A673 (cell line): ENCODE measurements at regions not wholly inside any gene's neighbourhood (a gene's known extent, or its start where the extent isn't known, plus 50 kb on each side); places are given as distances from the start of the nearest gene placed in this dataset.
A peak's percentile ranks its signal among the peaks of the same experiment; 100 is the strongest.

Experiments
- BruUV-seq: library from RNA; stranded (reverse); fragments of 400-500 nt; replicated peaks from 2 replicates; lab custom pipeline; 2021; lab: Mats Ljungman, UMichigan
- CTCF ChIA-PET: fragments of 300-600 bp; sonication (Branson Sonifier 250); formaldehyde crosslinking; loops from one replicate; lab custom pipeline; 2022; ENCODE audit warnings: antibody characterized with exemption; lab: Charles Lee
- POLR2A ChIA-PET: fragments of 300-600 bp; sonication (Branson Sonifier 250); formaldehyde crosslinking; loops from one replicate; lab custom pipeline; 2022; ENCODE audit warnings: antibody characterized with exemption; ENCODE audit not compliant: low non-redundant PET; lab: Charles Lee
- DNase-seq: peaks from one replicate; pipeline ENCODE4 v3.0.0-alpha.2; 2015; ENCODE audit warnings: low spot score
- H3K27ac ChIP-seq: fragments of 200-600 bp; sonication (generic); 2 replicates; pipeline ENCODE4 v1.5.1; 2016; ENCODE audit warnings: mixed run types, low read depth, mild to moderate bottlenecking, mixed read lengths, antibody characterized with exemption, low read length; ENCODE audit not compliant: poor library complexity, severe bottlenecking
- H3K27me3 ChIP-seq: fragments of 200-600 bp; sonication (generic); replicated peaks from 2 replicates; pipeline ENCODE4 v1.6.1; 2017; ENCODE audit warnings: mixed run types, low read depth, mild to moderate bottlenecking, mixed read lengths, antibody characterized with exemption, low read length; ENCODE audit not compliant: insufficient read depth, poor library complexity
- H3K36me3 ChIP-seq: fragments of 200-600 bp; sonication (generic); 2 replicates; pipeline ENCODE4 v1.6.1; 2016; ENCODE audit warnings: mixed run types, mild to moderate bottlenecking, mixed read lengths, antibody characterized with exemption, low read length; ENCODE audit not compliant: insufficient read depth, poor library complexity, severe bottlenecking
- H3K4me1 ChIP-seq: fragments of 200-600 bp; sonication (generic); 2 replicates; pipeline ENCODE4 v1.6.1; 2017; ENCODE audit warnings: mixed run types, mild to moderate bottlenecking, mixed read lengths, antibody characterized with exemption, low read length; ENCODE audit not compliant: insufficient read depth, poor library complexity, severe bottlenecking
- H3K4me3 ChIP-seq: fragments of 200-600 bp; sonication (generic); 2 replicates; pipeline ENCODE4 v1.5.1; 2016; ENCODE audit warnings: low read depth, mixed run types, mild to moderate bottlenecking, mixed read lengths, low read length; ENCODE audit not compliant: poor library complexity, severe bottlenecking
- H3K9me3 ChIP-seq: fragments of 200-600 bp; sonication (generic); 2 replicates; pipeline ENCODE4 v1.6.1; 2016; ENCODE audit warnings: mixed run types, low read depth, mild to moderate bottlenecking, mixed read lengths, antibody characterized with exemption, low read length; ENCODE audit not compliant: poor library complexity, severe bottlenecking
- CTCF ChIP-seq: fragments of 300-800, 200-600 bp; sonication (generic); conservative IDR thresholded peaks from 2 replicates; pipeline ENCODE4 v1.5.1; 2017; ENCODE audit warnings: low read depth, mild to moderate bottlenecking, antibody characterized with exemption, low read length, moderate library complexity, mixed read lengths
- EZH2 ChIP-seq: fragments of 200-600 bp; sonication (generic); IDR thresholded peaks from 2 replicates; pipeline ENCODE4 v1.6.1; 2017; ENCODE audit warnings: borderline replicate concordance, low read depth, mild to moderate bottlenecking, mixed read lengths, antibody characterized with exemption, low read length; ENCODE audit not compliant: poor library complexity, severe bottlenecking
- intact Hi-C: fragments of 100-400 bp; cut with micrococcal nuclease; formaldehyde crosslinking; loops from one replicate; pipeline ENCODE4 v1.10.0; 2022; ENCODE audit not compliant: unreplicated experiment

- ChIA-PET CTCF (interaction anchor here (0.7 kb wide), 1 partner anchor 1125 kb away, joined by 8 read pairs; no protein-coding TSS in a partner anchor), POLR2A (no interaction called here)
- Histone ChIP-seq H3K4me3 (no peak overlapping the region), H3K9me3 (no peaks in the 10 kb centered on the region), H3K4me1 (no peaks in the 10 kb centered on the region), H3K27me3 (no peaks in the 10 kb centered on the region), H3K36me3 (no peaks in the 10 kb centered on the region), H3K27ac (no peak overlapping the region)
- DNase-seq: no peak
- intact Hi-C loops: no loop called here
- TF ChIP-seq CTCF (no peak), EZH2 (no peak)
- BruUV-seq: no TSS peak
Measured at GRCh38 chr15:88993662-88994061, 80.5 kb upstream of the MFGE8 start.

GRCh38 chr15:88994286-88994685, 81.1 kb upstream of the MFGE8 start:
- DNase-seq: no peak
- no peaks in the 10 kb centered on the region for H3K4me1 ChIP-seq
- no peaks in the 10 kb centered on the region for H3K9me3 ChIP-seq
- ChIA-PET CTCF (interaction anchor here (0.7 kb wide), 1 partner anchor 1124 kb away, joined by 8 read pairs; no protein-coding TSS in a partner anchor), POLR2A (no interaction called here)
- no peaks in the 10 kb centered on the region for H3K36me3 ChIP-seq
- no peaks in the 10 kb centered on the region for H3K27me3 ChIP-seq
- no peak overlapping the region for H3K4me3 ChIP-seq
- no TSS peak for BruUV-seq
- no peak overlapping the region for H3K27ac ChIP-seq
- no peak for TF ChIP-seq EZH2
- no peak for TF ChIP-seq CTCF
- intact Hi-C loops: no loop called here

DNA sequence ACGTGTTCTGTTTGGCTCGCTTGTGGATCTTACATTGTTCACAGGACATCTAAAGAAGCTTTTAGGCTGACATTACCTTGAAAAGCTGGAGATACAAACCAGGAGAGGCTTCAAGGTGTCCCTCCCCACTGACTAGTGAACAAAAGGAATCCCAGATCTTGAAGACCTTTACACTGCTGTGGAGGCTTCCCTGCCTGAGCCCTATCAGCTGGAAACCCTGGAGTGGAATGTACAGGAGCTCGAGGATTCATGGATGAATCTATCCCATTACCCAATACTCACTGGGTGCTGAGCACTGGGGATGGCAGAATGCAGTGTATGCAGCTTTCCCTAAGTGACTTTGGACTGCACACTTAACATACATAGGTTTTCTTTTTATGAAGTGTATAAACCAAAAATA, 82.3 kb upstream of the MFGE8 start:
- TF ChIP-seq CTCF (no peak), EZH2 (no peak)
- H3K9me3 ChIP-seq: no peaks in the 10 kb centered on the region
- peak; percentile 16 for DNase-seq
- H3K4me1 ChIP-seq: no peaks in the 10 kb centered on the region
- H3K4me3 ChIP-seq: no peak overlapping the region
- H3K27me3 ChIP-seq: no peaks in the 10 kb centered on the region
- CTCF ChIA-PET: interaction anchor here (0.8 kb wide), 1 partner anchor 93 kb away, joined by 10 read pairs; no protein-coding TSS in a partner anchor
- POLR2A ChIA-PET: no interaction called here
- intact Hi-C loops: no loop called here
- no TSS peak for BruUV-seq
- no peak overlapping the region for H3K27ac ChIP-seq
- no peaks in the 10 kb centered on the region for H3K36me3 ChIP-seq
